HCT116 (cell line): ENCODE measurements at regions not wholly inside any gene's neighbourhood (a gene's known extent, or its start where the extent isn't known, plus 50 kb on each side); places are given as distances from the start of the nearest gene placed in this dataset.

ENCODE experiments used
- ATAC-seq: fragments of 200-7000 bp; cut with Tn5 transposase; 2 replicates; pipeline ENCODE4 v1.9.1; 2020; ENCODE audit warnings: mild to moderate bottlenecking, moderate library complexity
- BruUV-seq: library from RNA; stranded (reverse); fragments of 400-500 nt; replicated peaks from 2 replicates; lab custom pipeline; 2021; lab: Mats Ljungman, UMichigan
- CTCF ChIA-PET: fragments of 300-600 bp; sonication (Branson Sonifier 250); formaldehyde crosslinking; loops from one replicate; lab custom pipeline; 2021; ENCODE audit warnings: antibody characterized with exemption; lab: Charles Lee
- POLR2A ChIA-PET: fragments of 300-600, 350-600 bp; sonication (Branson Sonifier 250); formaldehyde crosslinking; loops from one replicate; lab custom pipeline; 2021; ENCODE audit warnings: antibody characterized with exemption; lab: Charles Lee
- RAD21 ChIA-PET, 2 experiments: fragments of 300-600 bp; sonication (Branson Sonifier 250); formaldehyde crosslinking; loops; one replicate each; lab custom pipeline; 2023; ENCODE audit warnings: low total read pairs in 2 of 2; ENCODE audit not compliant: uncharacterized antibody in 2 of 2, unreplicated experiment in 2 of 2, low non-redundant PET in 1 of 2; lab: Charles Lee
- DNase-seq: peaks from one replicate; pipeline ENCODE4 v3.0.0-alpha.2; 2010; ENCODE audit warnings: low read depth, low spot score
- H2AFZ ChIP-seq: fragments of 200-600 bp; shearing (Covaris generic), sonication (generic); 2 replicates; pipeline ENCODE4 v1.6.1; 2017; ENCODE audit warnings: low read depth, mixed run types, mixed read lengths, antibody characterized with exemption, low read length; ENCODE audit not compliant: poor library complexity, severe bottlenecking
- H3K27ac ChIP-seq: 2 replicates; pipeline ENCODE4 v1.5.1; 2012; ENCODE audit warnings: low read depth, low read length
- H3K27me3 ChIP-seq: fragments of 200-600 bp; sonication (generic); 2 replicates; pipeline ENCODE4 v1.6.1; 2016; ENCODE audit warnings: mixed run types, low read length, mixed read lengths; ENCODE audit not compliant: insufficient read depth
- H3K36me3 ChIP-seq, 2 experiments: fragments of 200-500 bp in 1 of 2; fragments of 200-600 bp in 1 of 2; sonication (Bioruptor generic) in 1 of 2; sonication (generic) in 1 of 2; 2 replicates each; pipeline versions ENCODE4 v1.5.1 to v1.6.1; 2014 to 2016; ENCODE audit warnings: low read length in 2 of 2, inconsistent platforms in 1 of 2, mixed read lengths in 1 of 2, mixed run types in 1 of 2; ENCODE audit not compliant: insufficient read depth in 2 of 2, control insufficient read depth in 1 of 2
- H3K4me1 ChIP-seq, 2 experiments: fragments of 200-600 bp in 1 of 2; sonication (generic) in 1 of 2; 2 replicates each; pipeline versions ENCODE4 v1.5.1 to v1.6.1; 2012 to 2017; ENCODE audit warnings: low read length in 2 of 2, inconsistent platforms in 1 of 2, mild to moderate bottlenecking in 1 of 2, mixed read lengths in 1 of 2, mixed run types in 1 of 2, moderate library complexity in 1 of 2; ENCODE audit not compliant: insufficient read depth in 2 of 2, control insufficient read depth in 1 of 2
- H3K4me2 ChIP-seq: fragments of 200-600 bp; sonication (generic); 2 replicates; pipeline ENCODE4 v1.6.1; 2017; ENCODE audit warnings: mixed run types, low read length, mixed read lengths
- H3K4me3 ChIP-seq, 2 experiments: fragments of 200-600 bp in 1 of 2; sonication (generic) in 1 of 2; replicated peaks in 1 of 2; 2 replicates each; pipeline ENCODE4 v1.5.1; 2011 to 2016; ENCODE audit warnings: low read length in 2 of 2, control low read depth in 1 of 2, low read depth in 1 of 2, mild to moderate bottlenecking in 1 of 2, mixed read lengths in 1 of 2, mixed run types in 1 of 2
- H3K79me2 ChIP-seq: fragments of 200-600 bp; sonication (generic); 2 replicates; pipeline ENCODE4 v1.6.1; 2017; ENCODE audit warnings: mild to moderate bottlenecking, mixed run types, low read length, moderate library complexity, mixed read lengths; ENCODE audit not compliant: insufficient read depth
- H3K9ac ChIP-seq: fragments of 200-600 bp; sonication (generic); 2 replicates; pipeline ENCODE4 v1.6.1; 2016; ENCODE audit warnings: low read length, mixed read lengths
- H3K9me2 ChIP-seq: fragments of 200-600 bp; sonication (generic), shearing (Covaris generic); 2 replicates; pipeline ENCODE4 v1.6.1; 2017; ENCODE audit warnings: mixed run types, mild to moderate bottlenecking, moderate library complexity; ENCODE audit not compliant: insufficient read depth
- H3K9me3 ChIP-seq, 2 experiments: fragments of 200-500 bp in 1 of 2; fragments of 200-600 bp in 1 of 2; sonication (Bioruptor generic) in 1 of 2; sonication (generic) in 1 of 2; 2 replicates each; pipeline ENCODE4 v1.6.1; 2014 to 2017; ENCODE audit warnings: low read length in 2 of 2, mixed read lengths in 2 of 2, inconsistent platforms in 1 of 2, low read depth in 1 of 2, mild to moderate bottlenecking in 1 of 2, mixed run types in 1 of 2, moderate library complexity in 1 of 2; ENCODE audit not compliant: control insufficient read depth in 1 of 2, insufficient read depth in 1 of 2
- H4K20me1 ChIP-seq: fragments of 200-600 bp; sonication (generic), shearing (Covaris generic); 2 replicates; pipeline ENCODE4 v1.6.1; 2017; ENCODE audit warnings: mixed run types, mild to moderate bottlenecking, moderate library complexity; ENCODE audit not compliant: insufficient read depth
- CBX3 ChIP-seq: IDR thresholded peaks from 2 replicates; pipeline ENCODE4 v1.6.1; 2012; ENCODE audit warnings: low read depth
- CEBPB ChIP-seq: IDR thresholded peaks from 2 replicates; pipeline ENCODE4 v1.6.1; 2012; ENCODE audit warnings: low read depth
- EGR1 ChIP-seq: IDR thresholded peaks from 2 replicates; pipeline ENCODE4 v1.6.1; 2012; ENCODE audit warnings: low read depth
- ELF1 ChIP-seq: IDR thresholded peaks from 2 replicates; pipeline ENCODE4 v1.6.1; 2012; ENCODE audit warnings: low read depth, borderline replicate concordance
- EZH2 ChIP-seq: fragments of 200-600 bp; sonication (generic); IDR thresholded peaks from 2 replicates; pipeline ENCODE4 v1.6.1; 2017; ENCODE audit warnings: antibody characterized with exemption, mixed run types
- FOSL1 ChIP-seq: IDR thresholded peaks from 2 replicates; pipeline ENCODE4 v1.6.1; 2012; ENCODE audit warnings: low read depth
- POLR2A ChIP-seq: IDR thresholded peaks from 2 replicates; pipeline ENCODE4 v1.7.0; 2011; ENCODE audit warnings: borderline replicate concordance; ENCODE audit not compliant: insufficient read depth, insufficient read length; ENCODE audit errors: extremely low read depth
- POLR2AphosphoS5 ChIP-seq: IDR thresholded peaks from 2 replicates; pipeline ENCODE4 v1.6.1; 2011; ENCODE audit warnings: mild to moderate bottlenecking, low read depth, low read length, moderate library complexity
- SIN3A ChIP-seq: IDR thresholded peaks from 2 replicates; pipeline ENCODE4 v1.6.1; 2012; ENCODE audit warnings: low read depth
- SRF ChIP-seq: IDR thresholded peaks from 2 replicates; pipeline ENCODE4 v1.6.1; 2012; ENCODE audit warnings: low read depth
- TCF7L2 ChIP-seq: IDR thresholded peaks from 2 replicates; pipeline ENCODE4 v1.7.0; 2011; ENCODE audit warnings: borderline replicate concordance, inconsistent platforms; ENCODE audit not compliant: insufficient read depth, insufficient read length; ENCODE audit errors: extremely low read depth
- YY1 ChIP-seq: IDR thresholded peaks from 2 replicates; pipeline ENCODE4 v1.6.1; 2011; ENCODE audit warnings: low read length, low read depth, moderate library complexity, mild to moderate bottlenecking; ENCODE audit not compliant: insufficient replicate concordance; ENCODE audit errors: extremely low read depth
- ZFX ChIP-seq: fragments of 450-650 bp; IDR thresholded peaks from 2 replicates; pipeline ENCODE4 v1.6.1; 2017
- ZNF274 ChIP-seq: fragments of 200-500 bp; sonication (Bioruptor generic); IDR thresholded peaks from 2 replicates; pipeline ENCODE4 v1.6.1; 2014; ENCODE audit warnings: mild to moderate bottlenecking, low read depth, low read length, inconsistent platforms
- intact Hi-C: fragments of 100-400 bp; cut with micrococcal nuclease; formaldehyde crosslinking; loops from 2 replicates; pipeline ENCODE4 v1.10.0; 2022
- TF ChIP-seq, protein P1 (sequence below), 3 experiments: fragments of 200-600 bp in 1 of 3; sonication (generic) in 1 of 3; IDR thresholded peaks in 2 of 3; conservative IDR thresholded peaks in 1 of 3; 2 replicates each; pipeline ENCODE4 v1.5.1; 2012 to 2017; ENCODE audit warnings: low read depth in 2 of 3, low read length in 2 of 3, antibody characterized with exemption in 1 of 3, borderline replicate concordance in 1 of 3, control low read depth in 1 of 3, mild to moderate bottlenecking in 1 of 3, mixed read lengths in 1 of 3, mixed run types in 1 of 3, moderate library complexity in 1 of 3; ENCODE audit not compliant: insufficient read depth in 1 of 3
- TF ChIP-seq, protein P2 (sequence below): IDR thresholded peaks from 2 replicates; pipeline ENCODE4 v1.6.1; 2012; ENCODE audit warnings: low read depth

DNA sequence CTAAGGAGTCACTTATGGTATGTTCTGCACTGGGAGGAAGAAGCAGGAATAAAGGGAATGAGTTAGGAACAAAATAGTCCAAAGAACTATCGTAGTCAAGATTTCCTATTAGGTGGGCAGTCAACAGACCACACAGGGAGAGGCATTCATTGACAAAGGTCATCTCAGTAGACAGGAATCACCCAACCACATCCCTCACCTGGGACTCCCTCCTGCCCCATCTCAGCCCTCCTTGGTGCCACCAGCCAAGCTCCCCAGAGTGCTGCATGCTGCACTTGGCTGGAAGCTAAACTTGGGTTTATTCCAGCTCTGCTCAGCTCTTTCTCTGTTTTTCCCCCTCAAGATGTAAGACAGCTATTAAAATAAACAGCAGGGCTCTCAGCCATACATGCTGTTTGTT, 72.3 kb upstream of the CTNNB1 start:
- H3K27ac ChIP-seq: no peak overlapping the region
- no TSS peak for BruUV-seq
- H3K4me1 ChIP-seq: no peaks in the 10 kb centered on the region
- ATAC-seq (no peak), DNase-seq (no peak)
- no peak overlapping the region for H3K4me3 ChIP-seq
- H3K27me3 ChIP-seq: no peaks in the 10 kb centered on the region
- intact Hi-C loops: no loop called here
- no peak overlapping the region for H2AFZ ChIP-seq
- H4K20me1 ChIP-seq: no peaks in the 10 kb centered on the region
- H3K9ac ChIP-seq: no peak overlapping the region
- no peak overlapping the region for H3K4me2 ChIP-seq
- no peaks in the 10 kb centered on the region; a peak in 2 of 4 replicates for H3K9me3 ChIP-seq
- no peak for TF ChIP-seq ZFX
- TF ChIP-seq, all 23 proteins: peak for 0
- no peaks in the 10 kb centered on the region for H3K79me2 ChIP-seq
- ChIA-PET RAD21 (no interaction called here), POLR2A (no interaction called here), CTCF (no interaction called here)
- no peaks in the 10 kb centered on the region for H3K9me2 ChIP-seq
- no peaks in the 10 kb centered on the region for H3K36me3 ChIP-seq

DNA sequence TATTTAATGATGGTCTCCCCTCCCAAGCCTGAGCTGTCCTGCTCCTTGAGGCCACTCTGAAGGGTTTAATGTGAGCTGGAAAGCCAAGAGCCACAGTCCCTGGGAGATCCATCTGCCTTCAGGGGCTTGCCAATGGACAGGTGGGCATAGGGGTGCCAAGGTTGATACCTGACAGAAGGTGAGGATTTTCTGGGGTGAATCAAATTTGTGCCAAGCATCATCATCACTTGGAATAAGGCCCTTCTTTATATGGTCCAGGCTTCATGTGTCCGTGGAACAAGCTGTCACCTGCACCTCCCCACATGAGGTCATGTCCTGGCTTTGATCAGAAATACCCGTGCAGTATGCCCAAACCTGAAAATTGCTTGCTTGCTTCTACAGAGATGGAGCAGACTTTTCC, 71.9 kb upstream of the CTNNB1 start:
- H3K9me2 ChIP-seq: no peaks in the 10 kb centered on the region
- RAD21 ChIA-PET: no interaction called here
- H3K4me1 ChIP-seq: no peaks in the 10 kb centered on the region
- POLR2A ChIA-PET: no interaction called here
- no peak overlapping the region for H2AFZ ChIP-seq
- no peaks in the 10 kb centered on the region for H4K20me1 ChIP-seq
- no peaks in the 10 kb centered on the region for H3K79me2 ChIP-seq
- no peaks in the 10 kb centered on the region for H3K27me3 ChIP-seq
- no peak overlapping the region for H3K4me3 ChIP-seq
- H3K9ac ChIP-seq: no peak overlapping the region
- DNase-seq: no peak
- CTCF ChIA-PET: no interaction called here
- no peak for ATAC-seq
- H3K36me3 ChIP-seq: no peaks in the 10 kb centered on the region
- no peaks in the 10 kb centered on the region; a peak in 2 of 4 replicates for H3K9me3 ChIP-seq
- no TSS peak for BruUV-seq
- intact Hi-C loops: no loop called here
- no peak overlapping the region for H3K4me2 ChIP-seq
- H3K27ac ChIP-seq: no peak overlapping the region
- TF ChIP-seq TCF7L2 (no peak), EGR1 (no peak), SRF (no peak), ZNF274 (no peak), ELF1 (no peak), EZH2 (no peak), POLR2AphosphoS5 (no peak), CEBPB (no peak), POLR2A (no peak), ZFX (no peak), FOSL1 (no peak), CBX3 (no peak), SIN3A (no peak), YY1 (no peak)
- TF ChIP-seq, protein P1, sequence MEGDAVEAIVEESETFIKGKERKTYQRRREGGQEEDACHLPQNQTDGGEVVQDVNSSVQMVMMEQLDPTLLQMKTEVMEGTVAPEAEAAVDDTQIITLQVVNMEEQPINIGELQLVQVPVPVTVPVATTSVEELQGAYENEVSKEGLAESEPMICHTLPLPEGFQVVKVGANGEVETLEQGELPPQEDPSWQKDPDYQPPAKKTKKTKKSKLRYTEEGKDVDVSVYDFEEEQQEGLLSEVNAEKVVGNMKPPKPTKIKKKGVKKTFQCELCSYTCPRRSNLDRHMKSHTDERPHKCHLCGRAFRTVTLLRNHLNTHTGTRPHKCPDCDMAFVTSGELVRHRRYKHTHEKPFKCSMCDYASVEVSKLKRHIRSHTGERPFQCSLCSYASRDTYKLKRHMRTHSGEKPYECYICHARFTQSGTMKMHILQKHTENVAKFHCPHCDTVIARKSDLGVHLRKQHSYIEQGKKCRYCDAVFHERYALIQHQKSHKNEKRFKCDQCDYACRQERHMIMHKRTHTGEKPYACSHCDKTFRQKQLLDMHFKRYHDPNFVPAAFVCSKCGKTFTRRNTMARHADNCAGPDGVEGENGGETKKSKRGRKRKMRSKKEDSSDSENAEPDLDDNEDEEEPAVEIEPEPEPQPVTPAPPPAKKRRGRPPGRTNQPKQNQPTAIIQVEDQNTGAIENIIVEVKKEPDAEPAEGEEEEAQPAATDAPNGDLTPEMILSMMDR (IDR thresholded peaks at IDR 0.05 in 2 of 3, conservative IDR thresholded peaks at IDR 0.05 in 1 of 3; ENCODE audit: borderline replicate concordance in 1 of 3, insufficient read depth in 1 of 3, low read depth in 2 of 3, low read length in 2 of 3): no peak
- TF ChIP-seq, protein P2, sequence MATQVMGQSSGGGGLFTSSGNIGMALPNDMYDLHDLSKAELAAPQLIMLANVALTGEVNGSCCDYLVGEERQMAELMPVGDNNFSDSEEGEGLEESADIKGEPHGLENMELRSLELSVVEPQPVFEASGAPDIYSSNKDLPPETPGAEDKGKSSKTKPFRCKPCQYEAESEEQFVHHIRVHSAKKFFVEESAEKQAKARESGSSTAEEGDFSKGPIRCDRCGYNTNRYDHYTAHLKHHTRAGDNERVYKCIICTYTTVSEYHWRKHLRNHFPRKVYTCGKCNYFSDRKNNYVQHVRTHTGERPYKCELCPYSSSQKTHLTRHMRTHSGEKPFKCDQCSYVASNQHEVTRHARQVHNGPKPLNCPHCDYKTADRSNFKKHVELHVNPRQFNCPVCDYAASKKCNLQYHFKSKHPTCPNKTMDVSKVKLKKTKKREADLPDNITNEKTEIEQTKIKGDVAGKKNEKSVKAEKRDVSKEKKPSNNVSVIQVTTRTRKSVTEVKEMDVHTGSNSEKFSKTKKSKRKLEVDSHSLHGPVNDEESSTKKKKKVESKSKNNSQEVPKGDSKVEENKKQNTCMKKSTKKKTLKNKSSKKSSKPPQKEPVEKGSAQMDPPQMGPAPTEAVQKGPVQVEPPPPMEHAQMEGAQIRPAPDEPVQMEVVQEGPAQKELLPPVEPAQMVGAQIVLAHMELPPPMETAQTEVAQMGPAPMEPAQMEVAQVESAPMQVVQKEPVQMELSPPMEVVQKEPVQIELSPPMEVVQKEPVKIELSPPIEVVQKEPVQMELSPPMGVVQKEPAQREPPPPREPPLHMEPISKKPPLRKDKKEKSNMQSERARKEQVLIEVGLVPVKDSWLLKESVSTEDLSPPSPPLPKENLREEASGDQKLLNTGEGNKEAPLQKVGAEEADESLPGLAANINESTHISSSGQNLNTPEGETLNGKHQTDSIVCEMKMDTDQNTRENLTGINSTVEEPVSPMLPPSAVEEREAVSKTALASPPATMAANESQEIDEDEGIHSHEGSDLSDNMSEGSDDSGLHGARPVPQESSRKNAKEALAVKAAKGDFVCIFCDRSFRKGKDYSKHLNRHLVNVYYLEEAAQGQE: no peak
